IMR-90 (cell line): ENCODE measurements at regions not wholly inside any gene's neighbourhood (a gene's known extent, or its start where the extent isn't known, plus 50 kb on each side); places are given as distances from the start of the nearest gene placed in this dataset.

ENCODE experiments used
- ATAC-seq: fragments of 200-7000 bp; cut with Tn5 transposase; 2 replicates; pipeline ENCODE4 v1.9.1; 2020; ENCODE audit warnings: low read depth, mild to moderate bottlenecking, moderate library complexity
- BruUV-seq: library from RNA; stranded (reverse); fragments of 400-500 nt; replicated peaks from 2 replicates; lab custom pipeline; 2021; lab: Mats Ljungman, UMichigan
- CTCF ChIA-PET: fragments of 300-600 bp; formaldehyde crosslinking; extraction: SDS; loops from one replicate; lab custom pipeline; 2021; ENCODE audit warnings: antibody characterized with exemption; lab: Yijun Ruan, JAX
- POLR2A ChIA-PET: fragments of 300-600 bp; sonication (Branson Sonifier 250); formaldehyde crosslinking; loops from one replicate; lab custom pipeline; 2022; ENCODE audit warnings: antibody characterized with exemption; ENCODE audit not compliant: unreplicated experiment; lab: Charles Lee
- DNase-seq: peaks from one replicate; pipeline ENCODE4 v3.0.0; 2013
- H2AFZ ChIP-seq: replicated peaks from 2 replicates; pipeline ENCODE3; 2013; ENCODE audit warnings: low read length, mild to moderate bottlenecking; ENCODE audit not compliant: poor library complexity
- H2AK5ac ChIP-seq: 2 replicates; pipeline ENCODE4 v1.6.1; 2013; ENCODE audit warnings: low read depth, low read length, inconsistent platforms
- H2AK9ac ChIP-seq: replicated peaks from 2 replicates; pipeline ENCODE3; 2013; ENCODE audit warnings: mild to moderate bottlenecking, low read depth, low read length, moderate library complexity; ENCODE audit not compliant: poor library complexity
- H2BK120ac ChIP-seq: 2 replicates; pipeline ENCODE4 v1.6.1; 2013; ENCODE audit warnings: low read depth, low read length, inconsistent platforms
- H2BK15ac ChIP-seq: 3 replicates; pipeline ENCODE4 v1.6.1; 2013; ENCODE audit warnings: low read depth, low read length, inconsistent platforms
- H2BK20ac ChIP-seq: 2 replicates; pipeline ENCODE4 v1.6.1; 2013; ENCODE audit warnings: low read depth, mild to moderate bottlenecking, inconsistent platforms, low read length, moderate library complexity
- H2BK5ac ChIP-seq: 2 replicates; pipeline ENCODE4 v1.6.1; 2013; ENCODE audit warnings: mild to moderate bottlenecking, low read depth, low read length, inconsistent platforms; ENCODE audit not compliant: poor library complexity, severe bottlenecking
- H3K14ac ChIP-seq: replicated peaks from 2 replicates; pipeline ENCODE4 v1.6.1; 2013; ENCODE audit warnings: low read depth, low read length, inconsistent platforms
- H3K18ac ChIP-seq: 2 replicates; pipeline ENCODE4 v1.6.1; 2013; ENCODE audit warnings: low read depth, low read length, control low read depth
- H3K23ac ChIP-seq: 2 replicates; pipeline ENCODE4 v1.6.1; 2013; ENCODE audit warnings: low read depth, low read length, inconsistent platforms
- H3K27ac ChIP-seq: 2 replicates; pipeline ENCODE4 v1.5.1; 2013; ENCODE audit warnings: mild to moderate bottlenecking, control low read depth, low read length; ENCODE audit not compliant: insufficient read depth
- H3K27me3 ChIP-seq: 2 replicates; pipeline ENCODE4 v1.6.1; 2013; ENCODE audit warnings: low read length; ENCODE audit not compliant: control insufficient read depth, insufficient read depth
- H3K36me3 ChIP-seq: 2 replicates; pipeline ENCODE4 v1.6.1; 2013; ENCODE audit warnings: low read length, mixed read lengths; ENCODE audit not compliant: control insufficient read depth, insufficient read depth
- H3K4ac ChIP-seq: 2 replicates; pipeline ENCODE4 v1.6.1; 2013; ENCODE audit warnings: low read depth, low read length, inconsistent platforms
- H3K4me1 ChIP-seq: 2 replicates; pipeline ENCODE4 v1.6.1; 2013; ENCODE audit warnings: low read length, mixed read lengths; ENCODE audit not compliant: control insufficient read depth, insufficient read depth
- H3K4me2 ChIP-seq: 2 replicates; pipeline ENCODE4 v1.6.1; 2013; ENCODE audit warnings: low read depth, mild to moderate bottlenecking, control low read depth, low read length, moderate library complexity
- H3K4me3 ChIP-seq: 2 replicates; pipeline ENCODE4 v1.5.1; 2013; ENCODE audit warnings: low read depth, mild to moderate bottlenecking, control low read depth, low read length, moderate library complexity; ENCODE audit not compliant: insufficient read depth
- H3K56ac ChIP-seq: 2 replicates; pipeline ENCODE4 v1.6.1; 2013; ENCODE audit warnings: low read length, inconsistent platforms; ENCODE audit not compliant: insufficient read depth; ENCODE audit errors: extremely low read depth
- H3K79me1 ChIP-seq, 2 experiments: 2 replicates each; pipeline ENCODE4 v1.6.1; 2013; ENCODE audit warnings: low read length in 2 of 2, inconsistent platforms in 1 of 2, low read depth in 1 of 2
- H3K9ac ChIP-seq: 2 replicates; pipeline ENCODE4 v1.6.1; 2013; ENCODE audit warnings: low read depth, low read length, control low read depth
- H3K9me1 ChIP-seq: 2 replicates; pipeline ENCODE4 v1.6.1; 2013; ENCODE audit warnings: low read length, inconsistent platforms; ENCODE audit not compliant: insufficient read depth
- H3K9me3 ChIP-seq: 2 replicates; pipeline ENCODE4 v1.6.1; 2013; ENCODE audit warnings: low read length; ENCODE audit not compliant: control insufficient read depth, insufficient read depth
- H4K20me1 ChIP-seq: 2 replicates; pipeline ENCODE4 v1.6.1; 2013; ENCODE audit warnings: low read length, inconsistent platforms; ENCODE audit not compliant: insufficient read depth
- H4K5ac ChIP-seq: 2 replicates; pipeline ENCODE4 v1.6.1; 2013; ENCODE audit warnings: mild to moderate bottlenecking, low read depth, low read length, control low read depth
- H4K8ac ChIP-seq, 2 experiments: 2 replicates each; pipeline ENCODE4 v1.6.1; 2013; ENCODE audit warnings: low read depth in 2 of 2, low read length in 2 of 2, control low read depth in 1 of 2, inconsistent platforms in 1 of 2
- H4K91ac ChIP-seq: 2 replicates; pipeline ENCODE4 v1.6.1; 2013; ENCODE audit warnings: low read depth, low read length, inconsistent platforms; ENCODE audit not compliant: insufficient read depth
- RFX5 ChIP-seq: IDR thresholded peaks from 2 replicates; pipeline ENCODE4 v1.8.0; 2012; ENCODE audit warnings: low read depth, mild to moderate bottlenecking, low read length, moderate library complexity
- WGBS, 2 experiments: methylation state at CpG; one replicate each; pipeline versions ENCODE4 v1.1.5 to v1.1.7; 2013; ENCODE audit warnings: missing lambda C conversion rate in 2 of 2; ENCODE audit not compliant: insufficient read length in 1 of 2; ENCODE audit errors: extremely low coverage in 2 of 2; 5-methylcytosine and 5-hydroxymethylcytosine counted together
- dilution Hi-C: fragments of 300-500 bp; cut with HindIII; formaldehyde crosslinking; loops from one replicate; pipeline ENCODE4 v1.14.3; 2018; ENCODE audit warnings: low sequenced_read_pairs; ENCODE audit not compliant: unreplicated experiment
- in situ Hi-C: fragments of 300-500 bp; cut with MboI; formaldehyde crosslinking; loops from 3 replicates; pipeline ENCODE4 v1.14.3; 2019; ENCODE audit warnings: low sequenced_read_pairs, inconsistent platforms, mixed read lengths
- intact Hi-C: fragments of 100-400 bp; cut with micrococcal nuclease; formaldehyde crosslinking; loops from 2 replicates; pipeline ENCODE4 v1.10.0; 2022
- TF ChIP-seq, protein P1 (sequence below): fragments of 150-350 bp; IDR thresholded peaks from 2 replicates; pipeline ENCODE4 v1.6.1; 2016; ENCODE audit warnings: low read depth, mild to moderate bottlenecking, low read length, moderate library complexity, borderline replicate concordance

- dilution Hi-C loops (no loop called here), intact Hi-C loops (no loop called here), in situ Hi-C loops (no loop called here)
- no peaks in the 10 kb centered on the region for H3K79me1 ChIP-seq
- CTCF ChIA-PET: no interaction called here
- no peak overlapping the region for H3K4me2 ChIP-seq
- no peaks in the 10 kb centered on the region for H3K9me1 ChIP-seq
- no peaks in the 10 kb centered on the region for H3K27me3 ChIP-seq
- no peak overlapping the region for H3K18ac ChIP-seq
- no peak overlapping the region for H2AK9ac ChIP-seq
- no peak overlapping the region for H4K91ac ChIP-seq
- no peak overlapping the region for H2BK20ac ChIP-seq
- no peak overlapping the region for H2BK5ac ChIP-seq
- H2BK15ac ChIP-seq: no peak overlapping the region
- no peaks in the 10 kb centered on the region for H3K36me3 ChIP-seq
- no peak overlapping the region for H4K8ac ChIP-seq
- no peak overlapping the region for H2BK120ac ChIP-seq
- H3K4ac ChIP-seq: no peak overlapping the region
- WGBS, 2 experiments: 4% methylated on average over 3 of the region's 6 CpGs; no CpG with 5 or more reads in 1 of the 2 experiments
- no TSS peak for BruUV-seq
- H4K5ac ChIP-seq: no peak overlapping the region
- no peak overlapping the region for H3K4me3 ChIP-seq
- H4K20me1 ChIP-seq: no peaks in the 10 kb centered on the region
- no peak overlapping the region for H3K9ac ChIP-seq
- no peak for DNase-seq
- POLR2A ChIA-PET: no interaction called here
- peaks cover 13% of the 10 kb centered on the region for H3K9me3 ChIP-seq
- ATAC-seq: no peak
- no peak overlapping the region for H3K56ac ChIP-seq
- H3K23ac ChIP-seq: no peak overlapping the region
- H2AFZ ChIP-seq: no peak overlapping the region
- TF ChIP-seq, protein P1, sequence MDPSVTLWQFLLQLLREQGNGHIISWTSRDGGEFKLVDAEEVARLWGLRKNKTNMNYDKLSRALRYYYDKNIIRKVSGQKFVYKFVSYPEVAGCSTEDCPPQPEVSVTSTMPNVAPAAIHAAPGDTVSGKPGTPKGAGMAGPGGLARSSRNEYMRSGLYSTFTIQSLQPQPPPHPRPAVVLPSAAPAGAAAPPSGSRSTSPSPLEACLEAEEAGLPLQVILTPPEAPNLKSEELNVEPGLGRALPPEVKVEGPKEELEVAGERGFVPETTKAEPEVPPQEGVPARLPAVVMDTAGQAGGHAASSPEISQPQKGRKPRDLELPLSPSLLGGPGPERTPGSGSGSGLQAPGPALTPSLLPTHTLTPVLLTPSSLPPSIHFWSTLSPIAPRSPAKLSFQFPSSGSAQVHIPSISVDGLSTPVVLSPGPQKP: no peak
- TF ChIP-seq RFX5: no peak
- H3K27ac ChIP-seq: no peak overlapping the region
- no peak overlapping the region for H2AK5ac ChIP-seq
- no peak overlapping the region for H3K14ac ChIP-seq
- H3K4me1 ChIP-seq: no peaks in the 10 kb centered on the region
Observed at GRCh38 chr18:78321402-78321801, 658.2 kb upstream of the SALL3 start.
